Stimulated activated CD8-positive, alpha-beta memory T cell treated with anti-CD3 and anti-CD28 coated beads, Interleukin-7, amount 100 ng/mL, for 24 hours (primary cell): ENCODE measurements at regions not wholly inside any gene's neighbourhood (a gene's known extent, or its start where the extent isn't known, plus 50 kb on each side); places are given as distances from the start of the nearest gene placed in this dataset.
"Not testable (repeated sequence)": the region's sequence is repeated elsewhere in the genome, so short reads cannot be mapped to it uniquely, and the experiment has no call there.

Experiments used
- DNase-seq: peaks from one replicate; pipeline ENCODE4 v3.0.0-alpha.2; 2020; ENCODE audit warnings: low read depth

GRCh38 chr1:184888505-184888904, 85.8 kb downstream of the NIBAN1 start:
- DNase-seq = no peak

- DNase-seq = no peak
Observed at GRCh38 chr1:184882957-184883815, 91.1 kb downstream of the NIBAN1 start.

- no peak for DNase-seq
Observed at GRCh38 chr1:184881941-184882913, 92.1 kb downstream of the NIBAN1 start.

- no peak for DNase-seq
Observed at GRCh38 chr1:184879876-184880557, 94.3 kb downstream of the NIBAN1 start.

- no peak for DNase-seq
Observed at GRCh38 chr1:184878602-184879001, 95.7 kb downstream of the NIBAN1 start.

GRCh38 chr1:184878002-184878401, 96.3 kb downstream of the NIBAN1 start:
- DNase-seq = no peak

- DNase-seq = not testable (repeated sequence)
Observed at GRCh38 chr1:184876015-184876414, 98.3 kb downstream of the NIBAN1 start.

- no peak for DNase-seq
Observed at GRCh38 chr1:184875218-184875617, 99.1 kb downstream of the NIBAN1 start.

- DNase-seq = no peak
Observed at GRCh38 chr1:184870319-184870718, 104.0 kb downstream of the NIBAN1 start.

GRCh38 chr1:184867866-184868689, 106.2 kb downstream of the NIBAN1 start:
- no peak for DNase-seq

- no peak for DNase-seq
Observed at GRCh38 chr1:184866991-184867788, 107.1 kb downstream of the NIBAN1 start.

GRCh38 chr1:184866586-184866985, 107.7 kb downstream of the NIBAN1 start:
- no peak for DNase-seq

- DNase-seq = no peak
Observed at GRCh38 chr1:184865831-184866230, 108.5 kb downstream of the NIBAN1 start.

GRCh38 chr1:184861755-184862336, 107.2 kb upstream of the EDEM3 start:
- no peak for DNase-seq

GRCh38 chr1:184860985-184861754, 106.5 kb upstream of the EDEM3 start:
- no peak for DNase-seq

GRCh38 chr1:184860535-184860934, 105.9 kb upstream of the EDEM3 start:
- no peak for DNase-seq

GRCh38 chr1:184859381-184860105, 104.9 kb upstream of the EDEM3 start:
- no peak for DNase-seq

GRCh38 chr1:184858288-184858687, 103.6 kb upstream of the EDEM3 start:
- no peak for DNase-seq
